NCI-H1092 (cell line): ENCODE measurements at regions not wholly inside any gene's neighbourhood (a gene's known extent, or its start where the extent isn't known, plus 50 kb on each side); places are given as distances from the start of the nearest gene placed in this dataset.
A peak's percentile ranks its signal among the peaks of the same experiment; 100 is the strongest.
"Not testable (repeated sequence)": the region's sequence is repeated elsewhere in the genome, so short reads cannot be mapped to it uniquely, and the experiment has no call there.

Source experiments
- DNase-seq: peaks from one replicate; lab custom pipeline; 2025; lab: John Stamatoyannopoulos, UW

GRCh38 chr2:18311420-18312195 lies 248.8 kb downstream of the RDH14 start:
- DNase-seq, result peak; percentile 46

- DNase-seq, result no peak
Observed at GRCh38 chr2:18309627-18310026, 250.8 kb downstream of the RDH14 start.

GRCh38 chr2:18309188-18309587 lies 251.3 kb downstream of the RDH14 start:
- DNase-seq, result no peak

DNA sequence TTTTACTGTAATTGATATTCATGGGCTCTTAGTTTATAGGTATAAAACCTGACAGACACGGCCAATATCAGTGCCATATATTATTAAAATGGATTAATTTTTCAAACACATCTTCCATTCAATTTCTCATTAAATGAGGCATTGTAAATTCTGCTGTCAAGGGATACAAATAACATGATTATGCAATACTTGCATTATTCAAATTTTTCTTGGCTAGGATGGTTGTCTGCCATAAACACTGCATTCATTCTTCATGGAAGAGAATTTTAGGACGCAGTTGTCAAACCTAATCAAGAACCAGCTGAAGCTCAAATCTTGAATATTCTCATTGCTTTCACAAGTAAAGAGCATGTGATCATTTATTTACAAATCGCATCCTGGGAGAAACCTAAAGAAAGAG lies 255.6 kb downstream of the RDH14 start:
- no peak for DNase-seq

- no peak for DNase-seq
Observed at GRCh38 chr2:18301421-18302139, 258.9 kb downstream of the RDH14 start.

GRCh38 chr2:18299423-18300212 lies 260.8 kb downstream of the RDH14 start:
- DNase-seq, result no peak

DNA sequence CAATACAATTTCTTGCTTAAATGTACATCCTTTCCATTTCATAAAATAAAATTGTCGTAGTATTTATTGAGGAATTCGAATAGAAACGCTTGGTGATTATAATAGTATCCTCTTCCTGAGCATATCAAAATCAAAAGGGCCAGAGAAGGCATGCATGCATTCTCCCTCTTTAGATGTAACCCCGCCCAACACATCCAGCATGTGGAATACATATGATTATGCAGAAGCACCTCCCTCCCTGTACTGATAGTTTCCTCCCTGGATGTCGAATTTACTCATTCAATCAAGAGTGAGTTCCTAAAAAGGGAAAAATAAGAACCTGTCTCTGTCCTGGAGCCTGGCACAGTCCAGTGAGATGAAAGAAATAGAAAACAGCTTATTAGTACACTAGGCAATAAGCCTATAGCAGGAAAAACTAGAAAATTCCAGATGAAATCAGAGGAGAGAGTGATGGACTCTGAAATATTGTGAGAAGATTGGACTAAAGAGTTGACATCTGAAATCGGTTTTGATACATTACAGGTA lies 262.9 kb downstream of the RDH14 start:
- no peak for DNase-seq

GRCh38 chr2:18290386-18290785 lies 270.1 kb downstream of the RDH14 start:
- no peak for DNase-seq

- no peak for DNase-seq
Observed at GRCh38 chr2:18286897-18287296, 273.6 kb downstream of the RDH14 start.

- no peak for DNase-seq
Observed at GRCh38 chr2:18284331-18284730, 276.1 kb downstream of the RDH14 start.

DNA sequence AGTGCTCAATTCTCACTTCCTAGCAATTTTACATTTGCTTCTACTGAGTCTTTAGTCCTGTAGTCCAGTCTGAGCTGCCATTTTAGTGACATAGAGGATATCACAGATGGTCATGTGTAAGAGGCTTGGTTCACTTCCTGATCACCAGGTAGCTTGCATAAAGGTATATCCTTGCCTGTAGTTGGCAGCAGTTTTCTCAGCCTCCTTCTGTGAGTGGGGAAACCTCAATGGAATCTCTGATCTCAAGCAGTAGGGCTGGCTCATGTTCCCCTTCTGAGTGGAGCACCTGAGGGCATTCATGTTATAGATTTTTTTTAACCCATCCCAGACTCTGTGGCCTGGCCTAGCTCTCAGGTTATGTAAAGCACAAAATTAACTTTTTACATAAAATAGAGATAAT lies 278.4 kb downstream of the RDH14 start:
- no peak for DNase-seq

DNA sequence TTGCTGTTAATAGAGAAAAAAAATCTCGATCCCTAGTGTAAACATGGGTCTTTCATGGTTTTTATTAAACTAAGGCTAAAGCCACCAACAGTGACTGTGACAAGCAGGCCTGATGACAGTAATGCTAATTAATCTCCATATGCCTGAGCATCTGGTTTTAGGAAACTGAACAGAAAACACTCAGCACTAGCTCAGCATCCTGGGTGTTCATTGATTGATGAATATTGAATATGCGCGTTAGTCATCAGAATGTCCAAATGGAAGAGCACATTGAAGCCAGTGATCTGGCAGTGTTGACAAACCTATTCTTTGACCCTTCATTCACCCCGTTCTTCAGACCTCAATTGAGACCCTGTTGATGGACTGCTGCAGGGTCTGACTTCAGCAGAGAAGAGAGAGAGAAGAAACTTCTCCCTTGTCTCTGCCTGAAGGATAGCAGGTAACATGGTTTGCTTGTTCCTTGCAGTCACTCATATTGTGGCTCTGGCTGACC lies 283.8 kb downstream of the RDH14 start:
- no peak for DNase-seq

GRCh38 chr2:18273205-18273604 lies 287.2 kb downstream of the RDH14 start:
- DNase-seq, result no peak

- no peak for DNase-seq
Observed at GRCh38 chr2:18272148-18272494, 288.3 kb downstream of the RDH14 start.

- no peak for DNase-seq
Observed at GRCh38 chr2:18271370-18272147, 288.9 kb downstream of the RDH14 start.

GRCh38 chr2:18268400-18268799 lies 292.1 kb downstream of the RDH14 start:
- no peak for DNase-seq

GRCh38 chr2:18267501-18267900 lies 293.0 kb downstream of the RDH14 start:
- no peak for DNase-seq

GRCh38 chr2:18266699-18267098 lies 293.8 kb downstream of the RDH14 start:
- DNase-seq, result not testable (repeated sequence)

GRCh38 chr2:18265614-18266586 lies 294.6 kb downstream of the RDH14 start:
- DNase-seq, result no peak

DNA sequence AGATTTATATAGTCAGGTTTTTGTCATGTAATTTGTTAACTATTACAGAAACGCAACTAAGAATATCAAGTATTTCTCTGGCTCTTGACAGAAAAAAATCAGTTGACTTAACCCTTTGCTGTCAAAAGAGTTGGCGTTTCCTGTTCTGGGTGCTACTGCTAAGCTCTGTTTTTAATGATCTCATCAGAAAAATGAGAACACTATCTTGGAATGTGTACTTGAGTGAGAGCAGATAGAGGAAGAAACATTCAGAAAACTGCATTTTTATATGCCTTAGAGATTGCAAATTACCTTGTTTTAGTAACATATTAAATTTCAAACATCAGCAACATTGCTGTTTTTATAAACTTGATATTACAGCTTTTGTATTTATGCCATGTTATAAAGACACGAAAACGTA lies 297.9 kb downstream of the RDH14 start:
- no peak for DNase-seq
